RCC 7860 (cell line): ENCODE measurements at regions not wholly inside any gene's neighbourhood (a gene's known extent, or its start where the extent isn't known, plus 50 kb on each side); places are given as distances from the start of the nearest gene placed in this dataset.

ENCODE experiments used
- DNase-seq: peaks from one replicate; pipeline ENCODE4 v3.0.0-alpha.2; 2015; ENCODE audit warnings: low spot score
- FAIRE-seq: peaks from 2 replicates; lab custom pipeline; 2012; peaks lifted over from hg19 to GRCh38; lab: Jason Lieb, UNC

GRCh38 chr15:70557521-70558258 is 205.7 kb downstream of the UACA start:
- FAIRE-seq (no peak), DNase-seq (no peak)

- DNase-seq (no peak), FAIRE-seq (no peak)
Observed at GRCh38 chr15:70556779-70557178, 206.6 kb downstream of the UACA start.

GRCh38 chr15:70556151-70556741 is 207.1 kb downstream of the UACA start:
- no peak for DNase-seq
- FAIRE-seq, result no peak

GRCh38 chr15:70555713-70556112 is 207.6 kb downstream of the UACA start:
- DNase-seq (no peak), FAIRE-seq (no peak)

- FAIRE-seq, result no peak
- DNase-seq, result no peak
Observed at GRCh38 chr15:70547846-70548487, 215.4 kb downstream of the UACA start.

- FAIRE-seq, result no peak
- no peak for DNase-seq
Observed at GRCh38 chr15:70545526-70545925, 217.8 kb downstream of the UACA start.

- no peak for FAIRE-seq
- DNase-seq, result no peak
Observed at GRCh38 chr15:70541511-70541910, 221.8 kb downstream of the UACA start.

- FAIRE-seq, result no peak
- DNase-seq, result no peak
Observed at GRCh38 chr15:70539912-70540530, 223.3 kb downstream of the UACA start.

- DNase-seq, result no peak
- no peak for FAIRE-seq
Observed at GRCh38 chr15:70539409-70539808, 223.9 kb downstream of the UACA start.

- DNase-seq, result peak; percentile 55
- FAIRE-seq, result peak; percentile 7
Observed at GRCh38 chr15:70538278-70538677, 225.1 kb downstream of the UACA start.

GRCh38 chr15:70535955-70536338 is 227.4 kb downstream of the UACA start:
- no peak for DNase-seq
- FAIRE-seq, result no peak

GRCh38 chr15:70535071-70535954 is 228.0 kb downstream of the UACA start:
- DNase-seq (no peak), FAIRE-seq (no peak)

GRCh38 chr15:70533931-70534742 is 229.2 kb downstream of the UACA start:
- DNase-seq, result no peak
- FAIRE-seq, result no peak

GRCh38 chr15:70532531-70533186 is 230.7 kb downstream of the UACA start:
- no peak for FAIRE-seq
- DNase-seq, result no peak

GRCh38 chr15:70531576-70531975 is 231.8 kb downstream of the UACA start:
- no peak for FAIRE-seq
- DNase-seq, result no peak

- FAIRE-seq, result no peak
Observed at GRCh38 chr15:70530906-70531305, 232.5 kb downstream of the UACA start.

GRCh38 chr15:70530503-70530902 is 232.9 kb downstream of the UACA start:
- DNase-seq (no peak), FAIRE-seq (no peak)

More at GRCh38 chr15:70530906-70531305, 232.5 kb downstream of the UACA start:
- DNase-seq, result no peak

GRCh38 chr15:70530017-70530499 is 233.3 kb downstream of the UACA start:
- DNase-seq (no peak), FAIRE-seq (no peak)

GRCh38 chr15:70528816-70529215 is 234.5 kb downstream of the UACA start:
- FAIRE-seq (no peak), DNase-seq (no peak)
